ENCODE measurements at regions not wholly inside any gene's neighbourhood (a gene's known extent, or its start where the extent isn't known, plus 50 kb on each side); places are given as distances from the start of the nearest gene placed in this dataset.

DNA sequence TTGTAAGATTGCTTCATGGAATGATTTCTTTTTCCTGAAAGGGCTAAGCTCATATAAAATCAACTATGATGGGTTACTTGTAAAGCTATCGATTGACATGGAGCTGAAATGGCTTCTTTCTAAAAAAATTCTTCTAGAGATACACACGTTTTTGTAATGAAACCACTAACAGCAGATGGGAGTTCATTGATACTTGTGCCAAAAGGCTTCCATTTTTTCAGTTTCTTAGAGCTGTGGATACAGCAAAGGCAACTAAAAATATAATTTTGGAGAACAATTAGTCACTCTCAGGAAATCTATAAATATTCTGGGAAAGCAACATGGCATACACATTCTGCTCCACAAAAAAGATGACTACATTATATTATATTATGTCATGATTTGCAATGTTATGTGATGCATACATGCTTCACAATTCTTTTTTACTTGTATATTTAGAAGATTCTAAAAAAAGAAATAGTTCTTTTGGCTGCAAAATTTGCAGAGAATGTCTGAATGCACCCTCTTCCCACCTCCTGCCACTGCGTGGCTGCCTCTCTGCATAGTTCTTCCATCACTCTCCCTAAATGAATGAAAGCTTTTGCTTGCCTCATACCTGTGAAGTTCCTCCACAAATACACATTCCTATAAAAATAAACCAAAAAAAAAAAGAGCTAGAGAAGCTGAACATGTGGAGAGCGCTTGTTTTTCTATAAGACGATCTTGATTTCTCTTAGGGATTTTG, 802.5 kb downstream of the EFNB2 start:
- no peak overlapping the region for H2BK15ac ChIP-seq (ENCODE audit: low read length)
- H4K91ac ChIP-seq (replicated peaks; ENCODE audit: insufficient read length, low read length) = no peak overlapping the region
- H3K4me3 ChIP-seq (ENCODE audit: extremely low read depth in 1 of 4, insufficient read depth in 2 of 4, low read depth in 3 of 4, low read length in 4 of 4) = no peak overlapping the region
- ChIA-PET POLR2A (ENCODE audit: partially characterized antibody) (no interaction called here), CTCF (ENCODE audit: partially characterized antibody) (no interaction called here)
- no peak for DNase-seq (ENCODE audit: low read depth in 1 of 2, low spot score in 2 of 2)
- no peaks in the 10 kb centered on the region for H3K4me1 ChIP-seq (replicated peaks in 1 of 4; ENCODE audit: control insufficient read depth in 3 of 4, insufficient read depth in 4 of 4, low read length in 3 of 4)
- H4K20me1 ChIP-seq (replicated peaks in 1 of 2; ENCODE audit: control insufficient read depth in 1 of 2, insufficient read depth in 2 of 2, low read length in 2 of 2) = no peaks in the 10 kb centered on the region
- no peak overlapping the region for H3K9ac ChIP-seq (replicated peaks in 1 of 4; ENCODE audit: extremely low read depth in 1 of 4, low read depth in 3 of 4, low read length in 3 of 4)
- H3K27me3 ChIP-seq (replicated peaks in 1 of 4; ENCODE audit: control insufficient read depth in 3 of 4, extremely low read depth in 1 of 4, insufficient read depth in 3 of 4, low read length in 3 of 4) = no peaks in the 10 kb centered on the region
- no peak overlapping the region for H2AK5ac ChIP-seq (ENCODE audit: low read depth, low read length)
- H3K9me3 ChIP-seq (ENCODE audit: insufficient read depth in 2 of 2, low read depth in 1 of 2, low read length in 1 of 2) = no peaks in the 10 kb centered on the region
- no peak overlapping the region for H3K56ac ChIP-seq (replicated peaks; ENCODE audit: insufficient read length, low read depth, low read length)
- H3K27ac ChIP-seq (ENCODE audit: low read depth, low read length) = no peak overlapping the region
- no peak overlapping the region for H2BK20ac ChIP-seq (ENCODE audit: low read length)
- no peak overlapping the region for H3K23ac ChIP-seq (ENCODE audit: insufficient read length)
- no peak for TF ChIP-seq JUND (IDR thresholded peaks at IDR 0.05; ENCODE audit: low read length)
- no peak for TF ChIP-seq FOSL1 (IDR thresholded peaks at IDR 0.05; ENCODE audit: insufficient read depth, low read depth, low read length)
- no peak for TF ChIP-seq POU5F1 (IDR thresholded peaks at IDR 0.05; ENCODE audit: low read depth, low read length)
- no peak for TF ChIP-seq NANOG (IDR thresholded peaks at IDR 0.05; ENCODE audit: insufficient read depth, low read depth, low read length, poor library complexity, severe bottlenecking)
- TF ChIP-seq PHF8 (conservative IDR thresholded peaks at IDR 0.05; ENCODE audit: low read depth, low read length) = no peak
- no peak for TF ChIP-seq ATF3 (IDR thresholded peaks at IDR 0.05; ENCODE audit: insufficient read depth, low read depth, low read length)
- no peaks in the 10 kb centered on the region for H3K23me2 ChIP-seq (ENCODE audit: low read depth, low read length)
- H4K5ac ChIP-seq (ENCODE audit: insufficient read length, low read depth, low read length) = no peak overlapping the region
- no peak for FAIRE-seq
- H3K36me3 ChIP-seq (ENCODE audit: control insufficient read depth in 2 of 4, insufficient read depth in 4 of 4, low read length in 3 of 4) = no peaks in the 10 kb centered on the region
- no peak overlapping the region for H3K18ac ChIP-seq (ENCODE audit: extremely low read depth, low read length)
- no peak overlapping the region for H2BK12ac ChIP-seq (ENCODE audit: low read depth, low read length)
- H3K79me1 ChIP-seq (ENCODE audit: low read depth, low read length) = no peaks in the 10 kb centered on the region
- H3K79me2 ChIP-seq (ENCODE audit: control insufficient read depth in 1 of 2, insufficient read depth in 2 of 2, low read length in 2 of 2) = no peaks in the 10 kb centered on the region
- no peak overlapping the region for H3K4me2 ChIP-seq (ENCODE audit: insufficient read depth in 1 of 2, low read depth in 2 of 2, low read length in 2 of 2)
- H2BK120ac ChIP-seq (replicated peaks; ENCODE audit: low read depth, low read length) = no peak overlapping the region
- H3K4ac ChIP-seq (replicated peaks; ENCODE audit: insufficient read length, low read depth, low read length) = no peak overlapping the region
- WGBS, 2 experiments (ENCODE audit: extremely low coverage in 1 of 2, insufficient coverage in 1 of 2, insufficient read length in 1 of 2, insufficient replicate concordance in 2 of 2, low coverage in 1 of 2, low lambda C conversion rate in 2 of 2, missing lambda C conversion rate in 1 of 2) = 86% methylated on average over 5 of the region's 5 CpGs; no CpG with 5 or more reads in 1 of the 2 experiments
- H2BK5ac ChIP-seq (ENCODE audit: low read depth, low read length) = no peak overlapping the region
- H2AFZ ChIP-seq (ENCODE audit: low read length) = no peak overlapping the region
- no peak overlapping the region for H4K8ac ChIP-seq (ENCODE audit: extremely low read depth, insufficient read depth, low read length)
- no peak overlapping the region for H3K14ac ChIP-seq (ENCODE audit: insufficient read length)
